K562 (cell line): ENCODE measurements at regions not wholly inside any gene's neighbourhood (a gene's known extent, or its start where the extent isn't known, plus 50 kb on each side); places are given as distances from the start of the nearest gene placed in this dataset.
A peak's percentile ranks its signal among the peaks of the same experiment; 100 is the strongest.

ENCODE experiments used
- ATAC-seq: fragments of 200-7000 bp; cut with Tn5 transposase; 3 replicates; pipeline ENCODE4 v1.9.1; 2020; ENCODE audit warnings: moderate library complexity
- BruUV-seq: library from RNA; stranded (reverse); fragments of 400-500 nt; replicated peaks from 2 replicates; lab custom pipeline; 2021; lab: Mats Ljungman, UMichigan
- CTCF ChIA-PET: fragments of 300-600 bp; formaldehyde crosslinking; extraction: SDS; loops from one replicate; lab custom pipeline; 2021; ENCODE audit warnings: low intra/inter-chr PET ratio; lab: Yijun Ruan, JAX
- POLR2A ChIA-PET: fragments of 300-600, 350-650 bp; sonication (Branson Sonifier 250); formaldehyde crosslinking; extraction: SDS; loops from one replicate; lab custom pipeline; 2021; ENCODE audit warnings: antibody characterized with exemption, inconsistent platforms; lab: Yijun Ruan, JAX
- DNase-seq, 4 experiments: peaks; one replicate each; pipeline versions ENCODE4 v3.0.0 to v3.0.0-alpha.2; 2011 to 2018; ENCODE audit warnings: low spot score in 3 of 4, mixed read lengths in 3 of 4; ENCODE audit errors: extremely low read depth in 1 of 4
- FAIRE-seq: peaks from 2 replicates; lab custom pipeline; 2011; peaks lifted over from hg19 to GRCh38; lab: Jason Lieb, UNC
- H2AFZ ChIP-seq: 2 replicates; pipeline ENCODE4 v1.6.0; 2011; ENCODE audit warnings: low read depth, low read length, control low read depth, inconsistent platforms
- H3K27ac ChIP-seq: fragments of 200-600 bp; 3 replicates; pipeline ENCODE4 v1.8.0; 2011; ENCODE audit warnings: low read depth, mild to moderate bottlenecking, control low read depth, inconsistent platforms, low read length, moderate library complexity, mixed read lengths; ENCODE audit errors: extremely low read depth
- H3K27me3 ChIP-seq, 2 experiments: fragments of 300-600 bp in 1 of 2; 2 replicates in 1 of 2; 3 replicates in 1 of 2; pipeline versions ENCODE4 v1.6.0 to v1.8.0; 2011; ENCODE audit warnings: inconsistent platforms in 2 of 2, low read length in 2 of 2, mild to moderate bottlenecking in 1 of 2, mixed read lengths in 1 of 2, moderate library complexity in 1 of 2; ENCODE audit not compliant: control insufficient read depth in 2 of 2, insufficient read depth in 2 of 2
- H3K36me3 ChIP-seq: fragments of 300-600 bp; 3 replicates; pipeline ENCODE4 v1.8.0; 2011; ENCODE audit warnings: mild to moderate bottlenecking, low read length, inconsistent platforms; ENCODE audit not compliant: control insufficient read depth, insufficient read depth
- H3K4me1 ChIP-seq, 2 experiments: fragments of 200-600 bp in 1 of 2; replicated peaks in 1 of 2; 2 replicates in 1 of 2; 3 replicates in 1 of 2; pipeline versions ENCODE4 v1.5.1 to v1.8.0; 2011; ENCODE audit warnings: inconsistent platforms in 2 of 2, low read length in 2 of 2, mild to moderate bottlenecking in 1 of 2, mixed read lengths in 1 of 2, moderate library complexity in 1 of 2; ENCODE audit not compliant: control insufficient read depth in 2 of 2, insufficient read depth in 2 of 2
- H3K4me2 ChIP-seq: 2 replicates; pipeline ENCODE4 v1.6.1; 2011; ENCODE audit warnings: low read length, control low read depth, inconsistent platforms, mixed read lengths; ENCODE audit not compliant: insufficient read depth
- H3K4me3 ChIP-seq: fragments of 200-600 bp; sonication (generic), shearing (Covaris generic); 2 replicates; pipeline ENCODE4 v1.5.1; 2016; ENCODE audit warnings: control low read depth, inconsistent platforms
- H3K79me2 ChIP-seq: fragments of 200-600 bp; 3 replicates; pipeline ENCODE4 v1.8.0; 2011; ENCODE audit warnings: low read length, inconsistent platforms; ENCODE audit not compliant: control insufficient read depth, insufficient read depth
- H3K9ac ChIP-seq, 2 experiments: 2 replicates each; pipeline versions ENCODE4 v1.6.0 to v1.6.1; 2011; ENCODE audit warnings: low read depth in 2 of 2, low read length in 2 of 2, control low read depth in 1 of 2, inconsistent platforms in 1 of 2, mild to moderate bottlenecking in 1 of 2, mixed read lengths in 1 of 2; ENCODE audit not compliant: insufficient read depth in 1 of 2
- H3K9me1 ChIP-seq: one replicate; pipeline ENCODE4 v1.6.0; 2011; ENCODE audit warnings: inconsistent platforms, mild to moderate bottlenecking, low read length, moderate library complexity; ENCODE audit not compliant: control insufficient read depth, insufficient read depth
- H3K9me3 ChIP-seq: replicated peaks from 2 replicates; pipeline ENCODE4 v1.5.1; 2011; ENCODE audit warnings: low read depth, low read length, inconsistent platforms; ENCODE audit not compliant: control insufficient read depth, insufficient read depth
- H4K20me1 ChIP-seq: replicated peaks from 2 replicates; pipeline ENCODE4 v1.6.1; 2011; ENCODE audit warnings: low read length, inconsistent platforms, mixed read lengths; ENCODE audit not compliant: control insufficient read depth, insufficient read depth
- CCNT2 ChIP-seq: IDR thresholded peaks from 2 replicates; pipeline ENCODE4 v1.6.1; 2011; ENCODE audit warnings: borderline replicate concordance, low read depth, mild to moderate bottlenecking, moderate library complexity, mixed read lengths, low read length; ENCODE audit not compliant: insufficient read length; ENCODE audit errors: extremely low read depth
- CTCFL ChIP-seq: IDR thresholded peaks from 2 replicates; pipeline ENCODE4 v1.6.1; 2011; ENCODE audit warnings: borderline replicate concordance, low read depth, mild to moderate bottlenecking, moderate library complexity, low read length; ENCODE audit not compliant: insufficient read depth, poor library complexity, severe bottlenecking
- NCOA1 ChIP-seq: fragments of 450-650 bp; IDR thresholded peaks from 2 replicates; pipeline ENCODE4 v1.6.1; 2016; ENCODE audit warnings: low read depth
- NFIC ChIP-seq: fragments of 450-650 bp; IDR thresholded peaks from 2 replicates; pipeline ENCODE4 v1.6.1; 2017; ENCODE audit warnings: mild to moderate bottlenecking, inconsistent platforms
- NFIX ChIP-seq: fragments of 250-450 bp; sonication (Bioruptor Pico); IDR thresholded peaks from 2 replicates; pipeline ENCODE4 v1.4.0; 2020; ENCODE audit warnings: low read depth, mild to moderate bottlenecking, moderate library complexity
- PCBP1 ChIP-seq: fragments of 200-400 bp; formaldehyde crosslinking; IDR thresholded peaks from 2 replicates; pipeline ENCODE4 v1.6.1; 2018; ENCODE audit warnings: mild to moderate bottlenecking, low read depth, low read length; ENCODE audit not compliant: poor library complexity, severe bottlenecking
- TEAD4 ChIP-seq, 2 experiments: sonication (generic) in 1 of 2; formaldehyde crosslinking in 1 of 2; IDR thresholded peaks; 2 replicates each; pipeline versions ENCODE4 v1.6.1 to v1.8.0; 2012 to 2022; ENCODE audit warnings: borderline replicate concordance in 1 of 2, inconsistent platforms in 1 of 2, low read length in 1 of 2, mild to moderate bottlenecking in 1 of 2, missing genetic modification reagents in 1 of 2
- ZNF668 ChIP-seq: fragments of 250-450 bp; sonication (Bioruptor Pico); IDR thresholded peaks from 2 replicates; pipeline ENCODE4 v1.8.0; 2022; ENCODE audit warnings: mild to moderate bottlenecking, inconsistent platforms
- WGBS: fragments of 100-300 bp; shearing (Covaris generic); methylation state at CpG from one replicate; pipeline ENCODE4 v1.1.6; 2016; ENCODE audit warnings: low coverage, mixed read lengths; ENCODE audit not compliant: insufficient coverage; ENCODE audit errors: missing lambda C conversion rate; 5-methylcytosine and 5-hydroxymethylcytosine counted together
- in situ Hi-C: fragments of 300-500 bp; cut with MboI; formaldehyde crosslinking; loops from 4 replicates; pipeline ENCODE4 v1.15.0; 2018; ENCODE audit warnings: inconsistent platforms, mixed read lengths
- intact Hi-C: fragments of 100-400 bp; cut with micrococcal nuclease; formaldehyde crosslinking; loops from 2 replicates; pipeline ENCODE4 v1.14.2; 2022

- FAIRE-seq (no peak), ATAC-seq (peak; percentile 13; the same call in 2 of the 3 replicates), DNase-seq (no peak)
- peak; percentile 8 for TF ChIP-seq CTCFL
- TF ChIP-seq CCNT2, result no peak
- TF ChIP-seq NFIC, result peak; percentile 89
- TF ChIP-seq NCOA1, result no peak
- TF ChIP-seq ZNF668 (CRISPR knock-in tag), result no peak
- TF ChIP-seq NFIX (CRISPR knock-in tag), result peak; percentile 26; the same call in 1 of the 2 replicates
- TF ChIP-seq PCBP1, result no peak
- no peak for TF ChIP-seq TEAD4 (IDR thresholded peaks at IDR 0.05; ENCODE audit: low read length)
- TF ChIP-seq TEAD4 (CRISPR knock-in tag; IDR thresholded peaks at IDR 0.05; ENCODE audit: borderline replicate concordance), result no peak
- 18% methylated on average over 2 of the region's 2 CpGs for WGBS
- no peak overlapping the region for H3K4me2 ChIP-seq
- H3K4me1 ChIP-seq, result peaks cover 16 to 46% of the 10 kb centered on the region in 2 experiments; a peak in 4 of 5 replicates
- no peaks in the 10 kb centered on the region for H3K36me3 ChIP-seq
- intact Hi-C loops, result no loop called here
- in situ Hi-C loops, result no loop called here
- no peaks in the 10 kb centered on the region for H3K9me3 ChIP-seq
- peak overlapping the region; percentile 23; the same call in 1 of the 2 replicates for H2AFZ ChIP-seq
- H3K4me3 ChIP-seq, result no peak overlapping the region
- no peak overlapping the region for H3K27ac ChIP-seq
- H4K20me1 ChIP-seq, result no peaks in the 10 kb centered on the region
- no peaks in the 10 kb centered on the region for H3K9me1 ChIP-seq
- H3K79me2 ChIP-seq, result no peaks in the 10 kb centered on the region
- CTCF ChIA-PET, result no interaction called here
- no peaks in the 10 kb centered on the region for H3K27me3 ChIP-seq
- peak overlapping the region in 1 of 2 experiments; percentile 36; a peak in 1 of 4 replicates for H3K9ac ChIP-seq
- POLR2A ChIA-PET, result interaction anchor here (0.8 to 5.0 kb wide), 6 partner anchors 11 to 59 kb away, joined by 3 to 29 read pairs (median 4); no protein-coding TSS in a partner anchor
- BruUV-seq, result no TSS peak
Observed at GRCh38 chr1:201636097-201636496, 97.2 kb downstream of the NAV1 start.
